Activated naive CD4-positive, alpha-beta T cell (primary cell): ENCODE measurements at regions not wholly inside any gene's neighbourhood (a gene's known extent, or its start where the extent isn't known, plus 50 kb on each side); places are given as distances from the start of the nearest gene placed in this dataset.
A peak's percentile ranks its signal among the peaks of the same experiment; 100 is the strongest.

Experiments
- DNase-seq, 4 experiments: peaks; one replicate each; lab custom pipeline; 2025; lab: John Stamatoyannopoulos, UW

DNA sequence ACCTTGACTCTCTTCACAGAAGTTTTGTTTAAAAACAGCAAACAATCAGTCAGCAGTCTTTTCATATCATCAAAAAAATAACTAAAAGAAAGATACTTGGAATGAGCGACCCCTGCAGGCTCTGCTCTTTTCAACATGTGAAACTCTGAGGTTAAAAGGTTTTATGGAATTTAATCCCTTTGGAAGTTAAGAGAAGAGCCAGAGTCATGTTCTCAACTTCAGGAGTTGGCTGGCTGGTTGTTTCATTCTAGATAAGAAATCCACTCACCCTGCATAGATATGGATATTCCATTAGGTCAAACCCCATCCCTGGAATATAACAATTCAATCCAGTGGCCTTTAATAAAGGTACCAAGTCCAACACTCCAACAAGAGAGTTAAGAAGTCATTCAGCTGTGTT lies 115.6 kb upstream of the RMDN2 start:
- no peak for DNase-seq

DNA sequence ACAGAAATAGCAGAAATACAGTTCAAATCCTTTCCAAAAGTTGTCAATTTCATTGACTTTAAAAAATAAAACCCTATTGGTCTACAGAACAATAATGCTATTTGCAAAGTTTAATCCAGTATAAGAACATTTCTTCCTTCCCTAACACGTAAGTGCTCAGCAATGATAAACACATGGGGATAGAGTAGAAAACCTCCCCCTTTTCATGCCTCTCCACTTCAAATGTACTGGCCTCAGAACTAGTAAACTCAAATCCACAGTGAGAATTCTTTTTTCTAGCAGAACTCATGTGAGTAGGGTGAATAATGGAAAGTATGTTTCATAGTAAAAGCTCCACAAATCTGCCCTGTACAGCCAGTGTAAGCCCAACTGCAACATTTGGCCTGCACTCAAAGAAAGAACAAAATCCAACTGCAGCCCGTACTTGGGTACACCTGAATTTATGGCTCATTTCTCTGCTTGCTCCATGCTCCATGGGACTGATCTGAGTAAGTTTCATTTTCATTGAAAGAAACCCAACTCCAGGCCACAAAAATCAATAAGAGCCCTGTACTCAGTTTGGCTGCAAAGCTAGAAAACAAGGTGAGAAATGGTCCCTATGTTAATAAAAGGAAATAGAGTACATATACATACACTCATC lies 115.0 kb upstream of the RMDN2 start:
- no peak for DNase-seq

DNA sequence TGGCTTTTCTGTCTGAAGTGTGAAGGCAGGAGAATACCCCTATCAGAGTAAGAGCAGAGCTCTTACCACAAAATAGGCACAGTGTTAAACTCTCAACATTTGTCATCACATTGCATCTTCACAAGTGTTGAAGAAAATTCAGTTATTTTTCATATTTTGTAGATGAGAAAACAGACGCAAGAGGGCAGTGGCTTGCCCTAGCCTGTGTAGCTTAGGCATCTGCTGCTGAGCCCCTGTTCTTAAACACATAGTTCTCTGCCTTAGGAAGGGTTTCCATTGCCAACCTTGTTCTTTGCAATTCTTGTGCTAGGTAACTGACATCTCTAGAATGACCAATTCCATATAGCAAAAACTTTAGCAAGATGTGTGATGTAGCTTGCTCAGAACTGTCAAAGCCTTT lies 112.7 kb upstream of the RMDN2 start:
- DNase-seq = no peak

- no peak for DNase-seq
These were observed 112.0 kb upstream of the RMDN2 start for GRCh38 chr2:37812941-37813730.

- DNase-seq = no peak
These were observed 109.1 kb upstream of the RMDN2 start for GRCh38 chr2:37816036-37816435.

DNA sequence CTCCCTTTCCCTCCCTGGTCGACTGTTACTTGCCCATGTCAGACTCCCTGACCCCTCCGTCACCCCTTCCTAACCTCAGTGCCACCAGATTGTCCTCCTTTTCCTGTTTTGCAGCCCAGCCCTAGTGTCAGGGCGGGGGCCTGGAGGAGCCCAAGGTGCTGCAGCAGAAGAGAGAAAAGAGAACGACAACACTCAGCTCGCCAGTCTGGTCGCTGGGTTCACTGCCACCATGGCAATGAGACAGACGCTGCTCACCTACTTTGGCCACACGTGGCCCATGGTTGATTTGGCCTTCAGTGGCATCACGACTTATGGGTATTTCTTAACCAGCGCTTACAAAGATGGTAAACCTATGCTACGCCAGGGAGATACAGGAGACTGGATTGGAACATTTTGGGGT lies 108.4 kb upstream of the RMDN2 start:
- DNase-seq = no peak

GRCh38 chr2:37819186-37819585 lies 105.9 kb upstream of the RMDN2 start:
- DNase-seq = no peak

GRCh38 chr2:37820471-37820986 lies 104.6 kb upstream of the RMDN2 start:
- DNase-seq = no peak

GRCh38 chr2:37825586-37825985 lies 99.5 kb upstream of the RMDN2 start:
- DNase-seq = no peak

DNA sequence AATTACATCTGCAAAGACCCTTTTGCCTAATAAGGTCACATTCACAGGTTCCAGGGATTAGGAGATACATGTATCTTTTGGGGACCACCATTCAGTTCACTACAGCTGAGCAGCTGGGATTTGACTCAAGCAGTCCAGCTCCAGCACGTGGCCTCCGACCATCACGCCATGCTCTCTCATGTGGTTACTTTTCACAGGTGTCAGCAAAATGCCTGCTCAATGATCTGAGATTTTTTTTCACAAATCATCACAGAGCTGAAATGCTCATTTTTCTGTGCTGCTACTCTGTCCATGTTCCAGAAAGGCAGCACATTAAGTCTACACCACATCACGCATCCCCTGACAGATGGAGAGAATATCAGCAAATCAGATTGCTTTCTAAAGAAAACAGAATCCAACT lies 98.5 kb upstream of the RMDN2 start:
- DNase-seq = no peak

- DNase-seq = no peak
These were observed 97.6 kb upstream of the RMDN2 start for GRCh38 chr2:37827455-37827854.

DNA sequence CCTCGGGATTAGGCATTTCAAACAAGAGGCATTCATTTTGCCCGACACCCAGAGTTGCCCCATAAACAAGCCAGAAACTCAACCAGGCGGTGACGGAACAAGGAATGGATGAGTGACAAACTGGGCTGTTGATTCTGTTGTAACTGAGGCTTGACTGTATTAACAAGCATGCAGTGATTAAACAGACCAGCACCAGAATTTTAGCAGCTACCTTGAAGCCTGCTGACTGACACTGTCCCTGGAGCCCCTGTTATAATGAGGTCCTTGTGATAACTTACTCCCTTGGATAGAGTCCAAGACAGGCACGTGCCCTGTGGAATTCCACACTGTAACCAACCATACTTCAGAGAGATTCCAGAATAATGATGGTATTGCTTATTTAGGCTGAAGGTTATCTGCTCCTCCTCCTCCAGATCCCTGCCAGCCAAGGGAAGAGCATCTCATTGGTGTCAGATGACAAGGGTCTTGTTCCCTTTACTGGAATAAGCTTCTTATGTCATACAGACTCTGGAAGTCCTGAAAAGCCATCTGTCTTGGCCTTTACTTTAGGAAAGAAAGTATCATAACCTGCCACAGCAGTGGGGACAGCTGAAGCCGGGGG lies 97.1 kb upstream of the RMDN2 start:
- no peak for DNase-seq

DNA sequence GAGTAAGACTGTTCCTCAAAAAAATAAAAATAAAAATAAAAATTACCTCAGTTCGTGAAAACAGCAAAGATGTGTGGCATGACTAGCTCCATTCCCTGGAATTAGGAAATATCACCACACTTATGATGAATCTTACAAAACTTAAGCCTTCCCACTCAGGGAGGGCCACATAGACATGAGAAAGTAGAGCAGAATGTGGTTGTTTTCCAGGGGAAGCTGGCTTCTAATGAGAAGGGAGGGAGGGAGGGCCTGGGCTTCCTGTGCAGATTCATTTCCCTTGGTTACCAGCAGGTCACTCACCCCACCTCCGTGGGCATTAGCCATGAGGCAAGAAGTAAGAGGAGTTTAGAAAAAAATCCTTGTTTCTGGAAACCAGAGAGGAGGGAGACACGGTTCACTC lies 95.9 kb upstream of the RMDN2 start:
- DNase-seq = no peak

DNA sequence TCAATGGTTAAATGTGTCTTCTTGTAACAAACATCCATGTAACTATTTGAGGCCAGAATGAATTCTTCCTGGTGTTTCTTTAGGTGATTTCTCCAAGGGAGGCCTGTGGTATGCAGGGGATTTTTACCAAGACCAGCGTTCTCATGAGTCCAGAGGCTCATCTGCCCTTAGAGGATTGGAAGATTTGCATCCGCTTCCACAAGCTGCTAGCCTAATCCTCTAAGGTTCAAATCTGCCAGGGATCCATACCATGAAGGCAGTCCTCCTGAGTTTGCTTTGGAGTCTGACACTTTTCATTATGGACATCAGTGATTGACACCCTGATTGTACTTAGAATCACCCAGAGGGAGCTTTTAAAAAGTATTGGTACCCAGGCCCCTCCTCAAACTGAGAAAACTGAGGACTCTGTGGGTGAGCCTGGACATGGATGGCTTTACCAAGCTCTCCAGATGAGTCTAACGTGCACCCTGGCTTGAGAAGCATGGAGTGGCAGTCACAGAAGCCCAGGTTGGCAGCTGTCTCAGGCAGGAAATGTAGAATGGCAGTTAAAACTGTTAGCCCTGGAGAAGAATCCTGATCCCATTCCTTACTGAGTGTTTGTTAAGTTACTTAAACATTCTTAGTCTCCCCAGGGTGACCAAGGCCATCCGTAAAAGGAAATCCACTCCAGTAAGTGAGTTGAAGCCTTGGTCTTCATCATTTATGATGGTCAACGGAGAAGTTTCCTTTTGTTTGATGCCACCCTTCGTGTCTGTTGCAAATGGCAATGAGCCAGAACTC lies 95.3 kb upstream of the RMDN2 start:
- DNase-seq = no peak

GRCh38 chr2:37830636-37831035 lies 94.5 kb upstream of the RMDN2 start:
- DNase-seq = no peak

GRCh38 chr2:37831081-37831780 lies 93.9 kb upstream of the RMDN2 start:
- no peak for DNase-seq

DNA sequence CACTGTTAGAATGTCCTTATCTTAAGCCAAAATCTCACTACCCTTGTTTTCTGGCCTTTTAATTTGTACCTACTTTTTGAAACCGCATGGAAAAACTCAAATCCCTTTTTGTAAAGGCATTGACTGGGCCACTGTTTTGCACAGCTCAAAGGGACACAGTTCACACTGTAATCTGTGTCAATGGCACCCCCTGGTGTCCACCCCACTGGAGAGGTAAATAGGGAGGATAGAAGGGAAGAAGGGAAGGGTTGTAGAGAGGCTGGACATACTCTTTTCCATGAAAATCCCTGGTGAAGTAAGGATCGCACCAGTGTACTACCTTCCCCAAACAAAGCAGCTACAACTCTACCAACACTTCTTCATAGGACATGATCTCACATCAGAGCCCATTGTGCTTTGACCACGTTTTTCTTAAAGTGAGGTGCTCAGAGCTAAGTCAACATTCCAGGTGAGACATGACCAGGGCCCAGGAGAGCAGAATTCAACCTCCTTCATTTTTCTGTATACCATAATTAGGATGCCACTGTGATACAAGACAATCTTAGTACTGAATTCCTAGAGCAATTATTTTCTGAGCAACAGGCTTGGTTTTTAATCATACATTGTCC lies 92.4 kb upstream of the RMDN2 start:
- peak; percentile 37 to 80 (median 66) for DNase-seq

DNA sequence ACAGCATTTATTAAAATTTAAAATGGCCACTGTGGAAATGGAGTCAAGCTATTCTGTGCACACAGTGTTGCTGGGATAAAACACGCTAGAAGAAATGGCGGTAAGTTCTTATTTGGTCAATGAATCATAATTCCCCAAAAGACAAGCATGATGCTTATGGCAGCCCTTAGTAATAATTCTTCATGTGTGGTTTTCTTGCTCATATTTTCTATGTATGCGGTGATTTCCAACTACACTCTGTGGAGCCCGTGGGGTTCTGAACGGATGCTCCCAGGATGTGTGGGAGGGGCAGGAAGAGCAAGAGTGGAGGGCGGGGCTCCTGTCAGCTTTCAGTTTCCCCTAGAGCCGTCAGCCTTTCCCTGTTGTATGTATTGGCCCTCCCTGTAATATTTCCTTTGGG lies 91.7 kb upstream of the RMDN2 start:
- no peak for DNase-seq

- no peak for DNase-seq
These were observed 88.8 kb upstream of the RMDN2 start for GRCh38 chr2:37836270-37836669.

GRCh38 chr2:37836711-37837110 lies 88.4 kb upstream of the RMDN2 start:
- no peak for DNase-seq

DNA sequence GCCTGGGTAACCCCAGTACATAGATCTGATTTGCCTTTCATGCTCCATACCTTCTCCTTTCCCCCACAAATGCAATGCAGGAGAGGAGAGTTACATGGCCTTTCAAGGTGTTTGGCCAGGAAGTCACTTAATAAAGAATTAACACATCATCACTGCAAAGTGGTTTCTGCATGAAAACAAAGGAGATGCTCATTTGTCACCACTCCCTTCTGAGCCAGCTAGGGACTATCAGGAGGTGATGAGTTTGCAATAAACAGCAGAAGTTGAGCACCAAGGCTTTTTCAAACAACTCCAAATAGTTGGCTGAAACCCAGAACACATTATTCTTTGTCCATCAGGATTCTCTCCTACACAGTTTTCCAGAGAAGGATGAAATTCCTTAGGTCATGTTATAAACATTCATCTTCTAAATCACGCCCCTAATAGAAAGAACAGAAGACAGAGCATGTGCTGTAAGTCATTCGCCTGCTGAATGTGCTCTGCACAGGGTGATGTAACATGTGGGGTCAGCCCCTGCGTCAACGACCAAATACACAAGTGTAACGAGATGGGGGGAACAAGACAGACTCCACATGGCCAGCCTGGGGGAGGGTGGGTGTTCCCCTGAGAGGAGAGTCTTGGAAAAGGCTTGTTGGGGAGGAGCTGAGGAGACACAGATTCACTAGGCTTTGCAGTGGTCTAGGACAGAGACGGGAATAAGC lies 87.3 kb upstream of the RMDN2 start:
- DNase-seq = no peak
